ENCODE measurements at regions not wholly inside any gene's neighbourhood (a gene's known extent, or its start where the extent isn't known, plus 50 kb on each side); places are given as distances from the start of the nearest gene placed in this dataset.

- TF ChIP-seq CTCF (IDR thresholded peaks at IDR 0.05) (no peak), POLR2A (IDR thresholded peaks at IDR 0.05) (no peak), POLR2AphosphoS5 (IDR thresholded peaks at IDR 0.05) (no peak)
Measured at GRCh38 chr21:16522548-16522947, 792.8 kb downstream of the USP25 start.

Data from prostate gland (tissue), 2 donors.